KOPT-K1 (cell line): ENCODE measurements at regions not wholly inside any gene's neighbourhood (a gene's known extent, or its start where the extent isn't known, plus 50 kb on each side); places are given as distances from the start of the nearest gene placed in this dataset.

Experiments used
- H3K27ac ChIP-seq: fragments of 200-600 bp; sonication (generic); 2 replicates; pipeline ENCODE4 v1.5.1; 2016; ENCODE audit warnings: antibody characterized with exemption, mild to moderate bottlenecking, low read depth, low read length; ENCODE audit not compliant: poor library complexity, severe bottlenecking
- H3K36me3 ChIP-seq: fragments of 200-600 bp; sonication (generic); 2 replicates; pipeline ENCODE4 v1.5.1; 2017; ENCODE audit warnings: antibody characterized with exemption, mild to moderate bottlenecking, low read length, moderate library complexity; ENCODE audit not compliant: insufficient read depth
- H3K9me3 ChIP-seq: fragments of 200-600 bp; sonication (generic); 2 replicates; pipeline ENCODE4 v1.5.1; 2017; ENCODE audit warnings: antibody characterized with exemption, low read length, mild to moderate bottlenecking; ENCODE audit not compliant: insufficient read depth, poor library complexity, severe bottlenecking

DNA sequence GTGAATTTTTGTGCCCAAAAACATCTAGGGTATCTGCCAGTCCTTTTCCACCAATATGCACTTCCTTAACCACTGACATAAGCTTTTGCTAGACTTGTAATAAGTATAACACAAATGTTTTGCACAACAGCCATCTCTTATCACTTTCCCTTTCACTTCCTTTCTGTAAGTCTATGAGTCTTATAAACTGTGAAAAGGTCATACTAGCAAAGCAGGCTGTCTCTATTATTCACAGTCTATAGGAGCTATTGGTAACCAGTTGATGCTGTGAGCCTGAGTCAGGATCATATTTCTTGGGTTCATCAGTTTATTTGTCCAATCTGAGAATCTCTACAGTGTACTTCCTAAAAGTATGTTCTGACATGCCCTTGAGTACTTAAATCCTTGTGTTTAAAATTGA is 172.6 kb downstream of the CHRM3 start:
- Histone ChIP-seq H3K36me3 (no peaks in the 10 kb centered on the region), H3K27ac (no peak overlapping the region), H3K9me3 (no peaks in the 10 kb centered on the region)

GRCh38 chr1:239560921-239561320 is 174.6 kb downstream of the CHRM3 start:
- Histone ChIP-seq H3K27ac (no peak overlapping the region), H3K9me3 (no peaks in the 10 kb centered on the region), H3K36me3 (no peaks in the 10 kb centered on the region)

DNA sequence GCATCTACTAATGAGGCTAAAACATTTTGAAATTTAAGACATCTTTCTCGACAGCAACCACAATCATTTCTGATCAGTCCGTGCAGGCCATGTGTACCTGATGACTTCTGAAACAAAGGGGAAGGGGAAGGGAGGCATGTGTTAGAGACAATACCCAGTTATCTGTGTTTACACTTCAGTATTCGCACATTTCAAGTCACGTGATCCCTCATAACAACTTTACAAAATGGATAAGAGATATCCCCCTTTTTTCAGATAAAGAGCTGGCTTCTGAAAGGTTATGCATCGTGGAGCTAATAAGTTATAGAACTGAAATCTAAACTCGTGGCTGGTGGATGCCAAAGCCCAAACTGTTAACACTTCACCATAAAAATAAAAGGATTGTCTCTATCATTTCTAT is 175.7 kb downstream of the CHRM3 start:
- no peaks in the 10 kb centered on the region for H3K36me3 ChIP-seq
- H3K9me3 ChIP-seq: no peaks in the 10 kb centered on the region
- no peak overlapping the region for H3K27ac ChIP-seq

DNA sequence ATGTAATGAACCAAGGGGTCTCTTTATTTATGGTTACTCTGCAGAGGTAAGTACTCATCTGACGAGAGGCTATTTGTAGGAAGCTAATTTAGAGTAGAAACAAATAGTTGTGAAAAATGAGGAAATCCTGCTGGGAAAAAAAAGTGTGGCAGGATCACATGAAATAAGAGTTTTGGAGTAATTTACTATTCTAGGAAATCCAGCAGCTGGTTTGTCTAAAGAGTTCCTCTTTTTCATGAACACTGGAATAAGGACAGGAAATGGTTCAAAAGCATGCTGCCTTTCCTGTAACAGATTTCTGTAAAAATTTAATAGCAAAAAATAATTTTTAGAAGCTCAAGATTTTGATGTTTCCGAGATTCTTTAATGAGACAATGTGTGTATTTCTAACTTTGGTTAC is 177.3 kb downstream of the CHRM3 start:
- peaks cover 6% of the 10 kb centered on the region for H3K9me3 ChIP-seq
- no peak overlapping the region for H3K27ac ChIP-seq
- H3K36me3 ChIP-seq: no peaks in the 10 kb centered on the region

DNA sequence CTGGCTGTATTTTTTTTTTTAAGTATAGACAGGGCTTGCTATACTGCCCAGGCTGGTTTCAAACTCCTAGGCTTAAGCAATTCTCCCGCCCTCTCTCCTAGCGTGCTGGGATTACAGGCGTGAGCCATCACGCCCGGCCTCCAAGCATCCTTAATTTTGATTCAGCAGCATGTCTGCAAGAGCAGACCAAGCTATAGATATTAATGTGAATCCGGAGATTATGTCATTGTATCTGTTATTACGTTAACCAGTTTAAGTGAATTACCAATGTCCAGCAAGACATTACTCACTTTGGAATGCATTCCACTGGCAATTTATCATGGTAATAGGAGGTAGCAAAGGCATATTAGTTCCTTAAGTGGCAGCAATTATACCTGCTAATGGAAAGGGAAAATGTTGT is 179.7 kb downstream of the CHRM3 start:
- Histone ChIP-seq H3K36me3 (no peaks in the 10 kb centered on the region), H3K27ac (no peak overlapping the region), H3K9me3 (peaks cover 6% of the 10 kb centered on the region)

DNA sequence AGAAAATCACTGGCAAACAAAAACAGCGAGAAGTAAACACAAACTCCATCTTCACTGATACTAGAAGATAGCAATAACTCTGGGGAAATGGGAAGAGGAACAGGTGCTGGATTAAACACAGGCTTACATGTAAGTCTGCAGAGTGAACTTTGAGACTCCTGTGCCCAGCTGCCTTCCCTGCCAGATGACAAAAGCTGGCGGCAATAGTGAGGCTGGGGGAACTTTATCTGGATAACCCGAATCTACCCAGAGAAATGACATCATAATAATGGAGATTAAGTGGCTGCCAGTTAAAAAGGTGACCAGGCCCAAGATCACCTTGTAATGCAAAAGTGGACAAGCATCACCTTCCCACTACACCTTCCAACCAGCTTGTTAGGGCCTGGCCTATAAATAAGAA is 184.5 kb downstream of the CHRM3 start:
- Histone ChIP-seq H3K27ac (no peak overlapping the region), H3K36me3 (no peaks in the 10 kb centered on the region), H3K9me3 (peaks cover 6% of the 10 kb centered on the region)

DNA sequence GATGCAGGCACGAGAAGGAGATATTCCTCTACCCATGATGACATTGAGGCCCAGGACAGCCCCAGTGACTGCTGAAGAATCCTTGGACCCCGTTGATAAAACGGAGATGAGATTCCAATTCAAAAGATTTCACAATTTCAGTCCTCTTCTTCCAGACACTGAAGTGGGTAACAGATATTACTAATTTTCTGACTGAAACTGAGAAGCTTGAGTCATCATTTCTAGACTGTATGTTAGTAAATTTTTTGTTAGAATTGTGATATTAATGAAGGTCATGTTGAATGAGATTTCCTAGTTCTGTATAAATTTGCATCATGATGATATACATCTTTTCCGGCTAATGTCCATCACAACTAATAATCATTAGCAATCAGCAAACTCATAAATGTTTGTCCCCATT is 185.8 kb downstream of the CHRM3 start:
- Histone ChIP-seq H3K27ac (no peak overlapping the region), H3K36me3 (no peaks in the 10 kb centered on the region), H3K9me3 (peaks cover 6% of the 10 kb centered on the region)

DNA sequence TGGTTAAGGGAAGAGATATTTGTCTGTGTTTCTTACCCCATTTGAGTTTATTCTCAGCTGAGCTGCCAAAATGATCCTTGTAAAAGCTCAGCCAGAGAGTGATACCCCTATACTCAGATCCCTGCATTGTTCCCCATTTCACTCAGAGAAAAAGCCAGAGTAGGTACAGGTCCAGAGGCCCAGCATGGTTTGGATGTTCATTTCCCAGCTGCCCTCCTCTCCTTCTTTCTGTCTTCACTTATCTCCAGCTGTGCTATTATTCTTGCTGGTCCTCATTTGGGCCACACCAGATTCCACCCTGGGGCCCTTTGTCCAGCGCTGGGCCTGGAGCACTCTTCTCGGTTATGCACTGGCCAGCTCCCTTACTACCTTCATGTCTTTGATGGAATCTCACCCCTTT is 187.7 kb downstream of the CHRM3 start:
- Histone ChIP-seq H3K27ac (no peak overlapping the region), H3K36me3 (no peaks in the 10 kb centered on the region), H3K9me3 (no peaks in the 10 kb centered on the region)

- H3K9me3 ChIP-seq: no peaks in the 10 kb centered on the region
- H3K36me3 ChIP-seq: no peaks in the 10 kb centered on the region
- H3K27ac ChIP-seq: no peak overlapping the region
Observed at GRCh38 chr1:239575113-239575512, 188.7 kb downstream of the CHRM3 start.

DNA sequence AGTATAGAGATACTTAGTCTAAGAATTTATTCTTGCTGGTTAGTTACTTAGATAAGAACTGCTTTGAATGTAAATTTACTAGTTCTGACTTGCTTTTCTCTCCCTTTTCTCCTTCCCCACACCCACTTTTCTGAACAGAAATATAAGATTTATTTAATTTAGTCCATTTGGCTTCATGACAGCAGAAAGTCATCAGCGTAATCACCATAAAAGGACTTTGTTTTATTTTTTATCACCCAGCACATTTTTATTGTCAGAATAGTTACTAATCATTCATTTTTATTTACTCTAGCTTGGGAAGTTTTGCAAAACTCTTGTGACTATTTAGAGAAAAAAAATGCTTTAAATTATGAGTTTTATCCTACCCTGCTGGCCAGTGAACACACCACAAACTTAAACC is 197.2 kb downstream of the CHRM3 start:
- Histone ChIP-seq H3K36me3 (no peaks in the 10 kb centered on the region), H3K27ac (no peak overlapping the region), H3K9me3 (no peaks in the 10 kb centered on the region)

GRCh38 chr1:239586128-239586527 is 199.8 kb downstream of the CHRM3 start:
- Histone ChIP-seq H3K36me3 (no peaks in the 10 kb centered on the region), H3K9me3 (no peaks in the 10 kb centered on the region), H3K27ac (no peak overlapping the region)

DNA sequence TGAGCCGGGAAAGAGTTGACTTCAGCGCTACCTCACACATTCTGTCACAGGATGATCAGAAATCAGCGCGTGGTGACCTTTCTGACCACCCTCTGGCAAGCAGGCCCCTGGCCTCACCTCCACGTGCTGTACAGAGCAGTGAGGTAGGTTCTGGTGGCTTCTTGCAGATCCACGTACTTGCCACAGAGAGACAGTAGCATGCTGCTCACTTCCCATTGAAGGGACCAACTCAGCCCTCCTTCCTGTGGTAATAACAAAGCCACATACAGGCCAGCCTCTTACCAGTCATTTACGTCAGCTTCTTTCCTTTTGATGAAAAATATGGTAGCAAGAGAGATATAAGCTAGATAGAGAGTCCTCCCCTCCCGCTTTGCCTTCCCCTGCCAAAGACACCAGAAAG is 200.7 kb downstream of the CHRM3 start:
- Histone ChIP-seq H3K27ac (no peak overlapping the region), H3K9me3 (no peaks in the 10 kb centered on the region), H3K36me3 (no peaks in the 10 kb centered on the region)

DNA sequence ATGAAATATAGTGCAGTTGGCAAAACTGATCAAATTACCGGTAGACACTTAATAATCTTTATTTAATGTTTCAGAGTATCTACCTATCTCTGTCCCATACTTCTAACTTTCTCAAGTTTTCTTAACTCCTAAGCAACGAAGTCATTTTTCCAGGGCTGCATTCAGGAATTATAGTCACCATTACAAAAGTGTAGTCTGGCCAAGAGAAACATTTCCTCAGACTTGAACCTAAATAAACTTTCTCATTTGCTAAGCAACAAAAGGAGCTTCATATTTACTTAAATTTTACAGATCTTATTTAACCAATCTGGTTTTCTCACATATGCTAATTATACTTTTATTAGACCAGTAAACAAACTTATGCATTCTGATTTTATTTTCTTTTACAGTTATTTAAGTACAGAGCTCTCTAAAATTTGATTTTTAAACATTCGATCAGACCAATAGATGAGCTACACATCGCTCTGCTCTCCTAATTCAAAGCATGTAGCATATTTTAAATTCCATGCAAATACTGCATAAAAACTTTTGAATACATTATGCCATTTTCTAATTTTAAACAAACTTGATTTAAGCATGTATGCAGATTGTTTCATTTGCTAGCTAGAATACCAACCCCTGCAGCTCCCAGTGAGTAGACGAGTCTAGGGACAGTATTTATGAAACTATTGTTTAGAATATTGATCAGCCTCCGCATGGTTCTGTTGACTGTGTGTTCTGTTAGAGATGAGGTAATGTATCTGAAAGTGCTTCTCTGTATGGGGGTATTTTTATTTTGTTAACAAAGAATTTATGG is 201.4 kb downstream of the CHRM3 start:
- Histone ChIP-seq H3K27ac (no peak overlapping the region), H3K36me3 (no peaks in the 10 kb centered on the region), H3K9me3 (no peaks in the 10 kb centered on the region)

GRCh38 chr1:239590556-239590955 is 204.2 kb downstream of the CHRM3 start:
- H3K9me3 ChIP-seq: no peaks in the 10 kb centered on the region
- no peak overlapping the region for H3K27ac ChIP-seq
- H3K36me3 ChIP-seq: no peaks in the 10 kb centered on the region

- H3K9me3 ChIP-seq: no peaks in the 10 kb centered on the region
- no peak overlapping the region for H3K27ac ChIP-seq
- no peaks in the 10 kb centered on the region for H3K36me3 ChIP-seq
Observed at GRCh38 chr1:239593527-239593926, 207.2 kb downstream of the CHRM3 start.

DNA sequence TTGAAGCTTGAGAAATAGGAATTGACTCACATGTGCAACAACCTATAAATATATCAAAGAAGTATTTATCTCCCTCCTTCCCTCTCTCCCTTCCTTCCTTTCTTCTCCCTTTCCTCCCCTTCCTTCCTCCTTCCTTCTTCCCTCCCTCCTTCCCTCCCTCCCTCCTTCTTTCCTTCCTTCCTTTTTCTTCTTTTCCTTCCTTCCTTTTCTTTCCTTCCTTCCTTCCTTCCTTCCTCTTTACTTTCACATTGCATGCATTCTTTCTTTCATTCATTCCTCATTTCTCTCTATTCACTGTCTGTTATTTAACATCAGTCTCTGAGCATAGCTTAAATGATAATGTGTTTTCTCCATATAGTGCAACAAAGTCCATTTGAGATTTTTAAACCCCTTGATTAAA is 214.2 kb downstream of the CHRM3 start:
- Histone ChIP-seq H3K9me3 (no peaks in the 10 kb centered on the region), H3K27ac (no peak overlapping the region), H3K36me3 (no peaks in the 10 kb centered on the region)
